GM19467 (cell line): ENCODE measurements at regions not wholly inside any gene's neighbourhood (a gene's known extent, or its start where the extent isn't known, plus 50 kb on each side); places are given as distances from the start of the nearest gene placed in this dataset.

Experiments used
- ATAC-seq: cut with Tn5 transposase; IDR thresholded peaks from one replicate; pipeline ENCODE4 v1.9.1; 2021; ENCODE audit warnings: mild to moderate bottlenecking, moderate library complexity; ENCODE audit not compliant: unreplicated experiment

DNA sequence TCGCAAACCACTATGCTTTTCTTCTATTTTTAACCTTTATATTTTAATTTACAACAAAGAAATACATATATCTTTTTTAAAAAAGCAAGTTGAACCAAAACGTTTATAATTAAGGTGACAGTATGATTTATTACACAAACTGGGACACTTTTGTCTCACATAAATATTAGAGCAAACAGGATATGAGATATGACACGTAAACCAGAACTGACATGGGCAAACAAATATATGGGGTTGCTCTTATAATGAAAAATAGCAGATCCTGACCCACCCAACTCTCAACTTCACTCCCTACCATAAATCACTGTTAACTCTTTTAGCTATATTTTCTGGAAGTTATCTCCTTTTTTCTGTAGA, 177.0 kb upstream of the EDNRA start:
- no peak for ATAC-seq

DNA sequence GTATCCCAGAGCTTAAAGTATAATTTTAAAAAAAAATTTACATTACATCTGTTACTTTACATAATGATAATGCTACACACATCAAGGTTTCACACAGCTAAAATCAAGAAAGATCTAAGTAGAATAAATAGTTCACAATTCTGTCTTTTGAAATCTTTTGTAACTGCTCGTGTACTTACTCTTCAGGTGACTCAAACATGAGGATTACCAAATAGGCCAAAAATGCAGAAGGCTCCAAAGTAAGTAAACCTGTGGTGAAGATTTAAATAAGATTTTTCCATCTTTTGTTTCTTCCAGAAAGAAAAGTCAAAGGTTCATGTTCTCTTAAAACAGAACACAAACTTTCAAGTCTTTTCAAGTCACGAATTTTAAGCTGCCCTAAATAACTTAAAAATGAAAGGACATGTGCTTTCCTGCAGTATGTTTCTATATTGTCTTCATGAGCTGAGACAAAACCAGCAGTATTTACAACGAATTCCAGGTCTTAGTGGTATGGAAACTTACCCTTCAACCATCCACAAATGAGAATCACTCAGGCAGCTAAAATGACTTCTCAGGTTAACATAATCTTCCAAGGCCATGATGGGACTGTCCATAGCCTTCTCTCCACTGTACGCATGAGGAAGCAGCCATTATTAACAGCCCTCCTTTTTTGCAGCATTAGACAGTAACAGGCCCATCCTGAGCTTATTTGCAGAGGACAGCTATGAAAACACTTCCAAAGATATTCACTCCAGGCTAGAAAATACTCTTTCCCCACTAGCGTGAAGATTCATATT, 172.8 kb upstream of the EDNRA start:
- no peak for ATAC-seq

DNA sequence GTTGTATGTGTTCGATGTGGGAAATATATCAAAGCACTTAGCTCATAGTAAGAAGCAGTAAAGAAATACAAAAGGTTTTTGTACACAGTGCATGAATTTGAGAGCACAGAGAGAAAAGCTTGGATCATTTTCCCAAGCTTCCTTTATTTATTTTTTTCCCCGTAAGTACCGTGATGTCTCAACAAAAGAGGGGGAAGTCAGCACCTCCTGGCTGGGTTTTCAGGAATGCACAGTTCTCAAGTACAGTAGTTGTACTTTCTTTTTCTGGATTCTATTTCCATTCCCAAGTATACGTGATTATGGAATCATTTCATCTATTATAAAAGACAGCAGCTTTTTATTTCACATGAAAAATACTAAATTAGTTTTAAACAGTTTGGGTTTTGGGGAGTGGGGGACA, 171.5 kb upstream of the EDNRA start:
- ATAC-seq: no peak

DNA sequence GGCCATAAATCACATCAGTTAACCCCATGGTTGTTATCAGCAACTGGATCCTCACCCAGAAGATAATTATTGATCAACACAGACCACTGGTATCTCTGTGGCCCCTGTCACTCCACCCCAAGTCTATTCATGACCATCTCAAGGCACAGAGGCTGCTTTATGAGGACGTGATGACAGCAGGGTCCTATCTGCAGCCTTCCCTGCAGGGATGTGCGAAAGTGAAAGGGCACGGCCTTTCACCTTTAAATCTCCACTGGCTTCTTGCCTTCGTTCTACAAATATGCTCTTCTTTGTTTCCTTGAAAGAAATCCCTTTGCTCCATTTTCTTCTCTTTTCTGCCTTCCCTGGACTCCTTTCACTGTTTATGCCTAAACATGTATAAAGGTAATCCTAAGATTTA, 170.6 kb upstream of the EDNRA start:
- no peak for ATAC-seq

DNA sequence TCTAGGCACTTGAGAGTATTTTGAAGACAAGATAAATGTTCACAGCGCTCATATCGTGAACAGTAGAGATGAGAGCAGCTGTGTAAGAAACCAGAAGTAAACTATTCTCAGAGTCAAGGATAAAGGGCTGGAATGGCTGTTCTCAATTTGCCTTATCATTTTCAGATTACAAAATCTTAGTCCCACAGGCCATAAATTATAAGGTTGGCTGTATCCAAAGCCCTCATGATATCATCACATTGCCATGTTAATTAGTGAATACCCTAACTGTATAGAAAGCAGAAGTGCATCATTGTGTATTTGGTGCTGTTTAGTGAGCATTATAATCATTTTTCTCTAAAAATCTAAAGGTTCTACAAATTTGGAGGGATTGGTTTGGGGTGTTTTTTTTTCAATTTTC, 168.9 kb upstream of the EDNRA start:
- ATAC-seq: no peak

DNA sequence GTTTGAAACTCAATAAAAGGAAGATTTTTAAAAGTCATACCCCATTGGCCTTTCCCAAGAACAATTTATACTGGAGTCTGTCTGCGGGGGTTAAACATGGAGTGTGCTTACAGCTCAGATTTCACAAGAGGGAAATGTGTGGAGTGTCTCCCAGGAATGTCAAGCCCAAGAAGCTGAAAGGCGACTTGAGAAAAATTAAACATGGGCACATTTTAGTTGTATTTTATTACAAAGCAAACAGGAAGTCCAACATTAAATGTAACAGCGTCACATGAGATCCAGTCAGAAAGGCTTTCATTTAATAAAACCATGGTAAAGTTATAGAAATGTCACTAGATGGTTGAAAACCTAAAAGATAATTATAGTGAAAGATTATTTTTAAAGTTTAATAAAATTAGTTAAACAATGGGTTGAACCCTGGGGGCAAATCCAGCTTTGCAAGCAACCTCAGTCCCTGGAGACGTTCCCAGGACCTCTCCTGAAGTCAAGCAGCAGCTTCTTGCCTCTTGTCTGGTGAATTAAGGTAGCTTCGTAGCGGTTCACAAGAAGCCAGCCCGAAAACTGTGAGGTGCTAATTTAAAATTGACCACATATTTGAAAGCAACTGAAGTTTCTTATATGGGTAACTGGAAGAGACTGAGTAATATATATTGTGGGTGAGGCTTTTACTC, 168.4 kb upstream of the EDNRA start:
- ATAC-seq: no peak

DNA sequence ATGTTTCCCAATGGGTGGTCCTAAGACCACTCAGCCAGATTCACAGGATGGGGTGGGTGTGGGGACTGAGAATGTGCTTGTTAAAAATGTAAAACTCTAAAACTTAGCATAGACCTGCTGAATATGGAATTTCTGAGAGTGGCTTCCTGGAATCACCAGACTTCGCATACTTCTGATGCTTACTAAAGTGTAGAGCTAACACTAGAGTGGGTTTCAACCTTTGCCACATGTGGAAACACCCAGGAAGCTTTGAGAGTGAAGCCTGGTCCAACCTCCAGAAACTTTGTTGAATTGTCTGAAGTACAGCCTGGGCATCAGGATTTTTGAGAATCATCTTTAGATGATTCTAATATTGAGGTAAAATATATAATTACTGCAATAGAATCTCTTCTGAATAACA, 167.8 kb upstream of the EDNRA start:
- ATAC-seq: no peak

DNA sequence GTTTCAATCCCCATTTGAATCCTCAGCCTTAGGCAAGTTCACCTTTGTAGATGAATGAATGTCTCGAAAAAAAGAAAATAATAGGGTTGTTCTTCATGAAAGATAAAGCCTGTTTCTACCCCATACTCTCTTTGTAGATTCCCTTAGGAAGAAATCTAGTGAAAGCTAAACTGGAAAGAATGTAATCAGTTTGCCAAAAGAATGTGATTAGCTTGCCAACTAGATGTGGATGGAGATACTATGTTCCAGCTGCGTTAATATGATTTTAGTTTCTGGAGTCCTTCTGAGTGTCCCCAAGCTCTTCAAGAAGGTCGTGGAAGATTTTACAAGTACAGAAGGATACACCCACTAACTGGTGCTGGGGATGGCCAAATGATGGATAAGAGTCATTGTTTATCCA, 162.3 kb upstream of the EDNRA start:
- no peak for ATAC-seq

DNA sequence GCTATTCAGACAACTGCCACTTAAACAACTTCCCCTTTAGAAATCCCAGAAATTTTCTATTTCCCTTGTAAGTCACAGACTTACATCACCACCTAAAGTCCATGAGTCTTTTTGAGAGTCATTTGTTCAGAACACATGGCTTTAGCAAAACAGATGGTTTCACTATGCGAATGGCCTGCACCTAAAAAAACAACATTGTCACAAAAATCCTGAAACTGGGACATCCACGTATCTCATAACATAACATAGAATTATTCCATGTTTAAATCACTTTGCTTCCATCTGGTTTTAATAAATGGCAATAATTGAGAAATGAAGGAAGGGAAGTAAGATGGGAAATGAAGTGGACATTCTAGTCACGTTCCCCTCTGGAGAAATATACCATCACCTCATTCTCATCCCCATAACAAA, 155.3 kb upstream of the EDNRA start:
- ATAC-seq: no peak

DNA sequence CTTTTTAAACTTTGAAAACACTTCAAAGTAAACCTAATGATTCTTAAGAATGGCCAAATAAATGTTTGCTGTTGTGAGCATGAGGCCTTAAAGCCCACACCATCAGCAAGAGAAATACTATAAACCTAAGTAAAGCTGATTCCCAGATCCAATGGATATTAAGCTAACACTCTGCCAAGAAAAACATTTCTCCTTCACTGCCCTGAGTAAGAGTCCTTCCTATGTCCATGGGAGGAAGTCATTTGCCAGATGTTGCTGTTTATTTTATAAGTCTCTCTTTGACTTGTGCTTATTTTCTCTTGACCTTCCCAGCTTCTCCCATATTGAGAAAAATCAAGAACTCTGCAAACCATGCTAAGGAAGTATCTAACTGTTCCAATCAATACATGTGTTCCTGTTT, 154.3 kb upstream of the EDNRA start:
- ATAC-seq: no peak

DNA sequence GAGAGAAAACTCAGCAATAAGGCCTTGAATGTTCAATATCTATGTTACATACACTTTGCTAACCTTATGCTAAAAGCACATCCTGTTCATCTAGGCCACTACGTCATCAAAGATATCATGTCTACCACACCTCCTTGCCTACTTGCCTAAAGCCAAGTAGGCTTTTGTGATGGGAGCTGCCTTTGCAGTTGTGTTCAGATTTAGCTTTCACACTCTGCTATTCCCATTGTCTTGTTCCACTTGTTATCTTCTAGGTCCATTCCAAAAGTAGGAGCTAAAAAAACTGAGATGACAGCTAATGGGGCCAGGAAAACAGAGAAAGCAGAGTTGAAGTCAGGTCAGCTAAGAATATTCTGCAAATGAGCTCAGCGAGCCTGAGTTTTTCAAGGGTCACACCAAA, 153.6 kb upstream of the EDNRA start:
- ATAC-seq: no peak

DNA sequence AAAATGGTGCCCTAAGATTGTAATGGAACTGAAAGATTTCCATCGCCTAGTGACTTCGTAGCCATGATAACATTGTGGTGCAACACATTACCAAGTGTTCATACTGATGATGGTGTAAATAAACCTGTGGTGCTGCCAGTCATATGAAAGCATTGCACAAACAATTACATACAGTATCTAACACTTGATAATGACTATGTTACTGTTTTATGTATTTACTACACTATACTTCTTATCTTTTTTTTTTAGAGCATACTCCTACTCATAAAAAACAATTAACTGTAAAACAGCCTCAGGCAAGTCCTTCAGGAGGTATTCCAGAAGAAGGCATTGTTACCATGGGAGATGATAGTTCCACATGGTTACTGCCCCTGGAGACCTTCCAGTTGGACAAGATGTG, 152.7 kb upstream of the EDNRA start:
- ATAC-seq: no peak

DNA sequence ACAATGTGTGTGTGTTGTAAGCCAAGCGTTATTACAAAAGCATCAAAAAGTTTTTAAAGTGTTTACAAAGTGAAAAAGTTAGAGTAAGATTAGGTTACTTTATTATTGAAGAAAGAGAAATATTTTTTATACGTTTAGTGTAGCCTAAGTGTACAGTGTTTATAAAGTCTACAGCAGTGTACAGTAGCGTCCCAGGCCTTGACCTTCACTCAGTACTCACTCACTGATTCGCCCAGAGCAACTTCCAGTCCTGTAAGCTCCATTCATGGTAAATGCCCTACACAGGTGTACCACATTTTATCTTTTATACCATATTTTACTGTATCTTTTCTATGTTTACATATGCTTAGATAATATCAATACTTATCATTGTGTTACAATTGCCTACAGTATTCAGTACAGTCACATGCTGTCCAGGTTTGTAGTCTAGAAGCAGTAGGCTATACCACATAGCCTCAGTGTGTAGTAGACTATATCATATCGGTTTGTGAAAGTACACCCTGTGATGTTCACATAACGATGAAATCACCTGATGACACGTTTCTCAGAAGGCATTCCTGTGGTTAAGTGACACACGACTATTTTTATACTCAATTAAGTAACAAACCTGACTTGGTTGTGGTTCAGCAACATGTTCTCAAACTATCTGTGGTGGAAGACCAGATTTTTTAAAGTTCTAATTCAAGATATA, 152.0 kb upstream of the EDNRA start:
- ATAC-seq: no peak

DNA sequence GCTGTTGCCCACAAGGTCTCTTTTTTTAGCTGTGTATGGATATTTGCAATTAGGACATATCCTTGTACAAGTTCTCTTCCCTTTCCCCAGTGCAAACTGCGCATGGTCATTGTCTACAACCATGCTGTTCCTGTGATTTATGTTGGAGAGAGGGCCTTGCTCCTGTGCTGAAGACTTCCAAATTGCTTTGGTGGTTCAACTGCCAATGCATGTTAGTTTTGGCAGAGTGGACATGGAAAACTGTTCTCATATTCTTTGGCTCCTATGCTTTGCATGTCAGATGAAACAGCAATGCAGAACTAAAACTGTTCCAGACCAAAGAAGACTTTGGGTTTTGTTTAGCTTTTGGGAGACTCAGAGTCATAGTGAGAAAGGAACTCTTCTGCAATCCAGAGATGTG, 148.8 kb upstream of the EDNRA start:
- no peak for ATAC-seq

DNA sequence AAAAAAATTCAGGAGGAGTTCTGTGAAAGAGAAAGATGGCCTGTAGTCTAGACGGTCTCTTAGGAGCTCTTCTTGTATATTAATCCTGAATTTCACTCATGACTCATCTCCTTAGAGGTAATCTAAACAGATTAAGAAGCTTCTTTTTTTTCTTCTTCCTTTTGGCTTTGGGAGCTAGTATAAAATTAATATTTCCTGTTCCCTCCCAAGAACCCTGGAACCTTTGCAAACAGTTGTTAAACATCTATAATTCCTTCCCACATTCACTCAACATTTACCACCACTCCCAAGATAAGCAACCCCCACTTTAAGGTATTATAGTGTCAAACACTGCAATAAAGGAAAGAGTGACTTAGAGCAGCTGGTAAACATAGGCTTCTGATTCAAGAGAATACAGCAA, 146.4 kb upstream of the EDNRA start:
- ATAC-seq: no peak

DNA sequence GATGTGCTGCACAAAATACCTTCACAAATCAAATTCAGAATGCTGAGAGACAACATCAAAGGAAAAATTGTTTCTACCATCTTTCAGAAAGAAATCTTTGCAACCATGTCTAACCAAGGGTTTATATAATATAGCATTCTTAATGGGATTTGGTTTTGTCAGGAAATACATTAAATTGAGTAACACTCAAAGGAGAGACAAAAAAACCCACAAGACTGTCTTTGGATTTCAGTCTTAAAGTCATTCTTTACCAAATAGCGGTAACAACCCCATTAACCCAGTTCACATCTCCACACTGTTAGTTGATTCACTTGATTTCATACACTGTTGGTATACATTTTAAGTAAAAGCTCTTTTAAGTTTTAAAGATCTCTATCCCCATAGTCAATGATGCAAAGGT, 145.7 kb upstream of the EDNRA start:
- no peak for ATAC-seq

DNA sequence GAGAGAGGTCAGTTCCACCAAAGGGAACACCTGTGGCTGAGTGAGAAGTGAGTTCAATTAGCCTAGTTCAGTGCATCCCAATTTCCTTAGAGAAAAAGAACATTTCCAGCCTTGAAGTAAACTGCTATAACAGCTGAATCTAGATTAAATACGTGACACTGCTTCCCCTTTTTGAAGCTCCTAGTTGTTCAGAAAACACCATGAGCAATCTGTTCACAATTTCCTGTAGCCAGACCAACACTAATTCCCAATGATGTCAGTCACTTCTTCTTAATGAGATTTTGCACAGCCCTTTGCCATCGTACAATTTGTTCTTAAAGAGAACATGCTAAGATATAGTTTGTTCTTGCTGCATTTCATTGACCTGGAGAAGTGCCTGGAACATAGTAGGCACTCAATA, 144.6 kb upstream of the EDNRA start:
- no peak for ATAC-seq

DNA sequence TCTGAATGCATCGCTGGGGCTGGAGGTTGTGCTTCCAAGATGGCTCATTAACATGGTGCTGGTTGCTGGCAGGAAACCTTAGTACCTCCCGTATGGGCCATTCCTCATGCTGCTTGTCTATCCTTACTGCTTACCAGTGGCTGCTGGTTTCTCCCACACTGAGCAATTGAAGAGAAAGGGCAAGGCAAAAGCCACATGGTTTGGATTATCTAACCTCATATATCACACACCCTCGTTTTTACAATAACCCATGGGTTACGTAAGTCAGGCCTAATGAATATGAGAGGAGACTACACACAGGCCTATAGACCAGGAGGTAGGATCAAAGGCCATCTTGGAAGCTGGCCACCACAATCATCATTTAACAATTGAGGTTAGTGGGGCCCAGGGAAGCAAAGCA, 141.8 kb upstream of the EDNRA start:
- no peak for ATAC-seq

DNA sequence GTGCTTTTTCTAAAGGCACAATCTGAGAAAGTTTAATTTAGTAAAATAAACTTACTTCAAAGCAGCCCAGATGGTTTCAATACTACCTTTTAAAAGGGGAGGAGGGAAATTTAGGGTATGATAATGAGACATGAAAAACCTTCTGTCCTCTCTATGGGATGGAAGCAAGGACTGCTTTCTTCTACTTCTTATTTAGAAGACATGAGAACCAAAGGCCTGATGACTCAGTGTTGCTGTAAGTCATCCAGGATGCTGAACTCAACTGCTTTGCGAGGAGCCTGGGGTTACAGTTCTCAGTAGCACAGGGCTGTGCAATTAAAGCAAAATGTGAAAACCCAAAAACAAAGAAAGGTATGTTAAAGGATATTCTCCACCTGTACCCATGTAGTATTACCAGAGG, 140.8 kb upstream of the EDNRA start:
- no peak for ATAC-seq

DNA sequence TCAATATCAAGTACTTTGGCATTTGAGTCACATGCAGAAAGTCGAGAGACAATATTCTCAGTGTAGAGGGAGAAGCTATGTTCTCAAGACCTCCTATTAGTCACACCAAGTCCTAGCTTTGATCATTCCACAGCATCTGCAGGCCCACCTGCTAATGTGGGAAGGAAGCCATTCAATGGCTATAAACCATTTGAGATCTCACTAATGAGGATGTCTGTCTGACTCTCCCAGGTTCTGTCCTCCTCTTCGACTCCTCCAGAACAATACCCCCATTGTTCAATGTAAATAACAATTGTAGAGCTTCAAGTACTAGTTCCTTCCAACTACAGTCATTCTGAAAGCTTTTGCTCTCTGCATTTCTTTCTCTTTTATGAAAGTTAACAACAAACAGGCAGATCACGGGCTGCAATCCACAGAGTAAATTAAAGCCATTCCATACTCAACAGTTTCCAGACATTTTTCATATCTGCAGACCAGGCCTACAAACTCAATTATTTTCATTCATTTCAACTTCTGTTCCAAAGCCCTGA, 140.2 kb upstream of the EDNRA start:
- no peak for ATAC-seq

DNA sequence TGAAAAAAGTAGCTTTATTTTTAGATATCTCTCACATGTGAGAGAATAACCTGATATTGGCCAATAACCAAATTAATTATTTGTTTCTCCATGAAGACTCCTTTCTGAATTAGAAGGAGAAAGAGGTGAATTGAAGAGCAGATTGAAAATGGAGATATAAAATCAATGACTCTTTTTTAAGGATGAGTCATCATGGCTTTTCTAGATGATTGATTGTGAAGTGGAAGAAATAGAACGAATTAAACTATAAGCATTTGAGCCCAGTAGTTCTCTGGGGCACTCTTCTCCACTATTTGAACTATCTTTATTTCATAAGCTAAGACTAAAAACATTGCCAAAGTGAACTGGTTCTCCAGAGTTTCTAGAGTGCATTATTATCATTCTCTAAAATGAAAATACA, 137.2 kb upstream of the EDNRA start:
- no peak for ATAC-seq

DNA sequence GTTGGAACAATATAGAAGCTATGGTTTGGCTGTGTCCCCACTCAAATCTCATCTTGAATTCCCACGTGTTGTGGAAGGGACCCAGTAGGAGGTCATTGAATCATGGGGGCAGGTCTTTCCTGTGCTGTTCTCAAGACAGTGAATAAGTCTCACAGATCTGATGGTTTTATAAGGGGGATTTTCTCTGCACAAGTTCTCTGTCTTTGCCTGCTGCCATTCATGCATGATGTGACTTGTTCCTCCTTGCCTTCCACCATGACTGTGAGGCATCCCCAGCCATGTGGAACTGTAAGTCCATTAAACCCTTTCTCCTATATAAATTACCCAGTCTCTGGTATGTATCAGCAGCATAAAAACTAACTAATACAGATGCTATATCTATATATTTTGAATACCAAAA, 135.2 kb upstream of the EDNRA start:
- no peak for ATAC-seq
